ENCODE measurements at regions not wholly inside any gene's neighbourhood (a gene's known extent, or its start where the extent isn't known, plus 50 kb on each side); places are given as distances from the start of the nearest gene placed in this dataset.

DNA sequence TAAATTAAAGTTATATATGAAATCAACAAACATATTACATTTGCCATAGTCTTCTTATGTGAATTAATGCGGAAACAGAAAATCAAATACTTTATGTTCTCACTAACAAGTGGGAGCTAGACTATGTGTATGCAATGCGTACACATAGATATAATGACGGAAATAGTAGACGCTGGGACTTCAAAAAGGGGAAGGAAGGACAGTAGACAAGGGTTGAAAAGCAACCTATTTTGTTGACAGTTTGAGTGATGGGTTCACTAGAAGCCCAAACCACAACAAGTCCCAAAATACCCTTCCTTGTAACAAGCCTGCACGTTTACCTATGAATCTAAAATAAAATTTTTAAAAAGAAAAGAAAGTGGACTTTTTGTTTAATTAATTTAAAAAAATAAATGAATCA, 430.8 kb upstream of the CNTN5 start:
- no peaks in the 10 kb centered on the region for H3K27me3 ChIP-seq (replicated peaks; ENCODE audit: insufficient read depth, low read depth, low read length, poor library complexity)
- intact Hi-C loops (cut with micrococcal nuclease; ENCODE audit: unreplicated experiment) = no loop called here
- no peaks in the 10 kb centered on the region for H3K36me3 ChIP-seq (ENCODE audit: insufficient read depth, low read length, poor library complexity, severe bottlenecking)
- H3K27ac ChIP-seq (ENCODE audit: low read depth, low read length, poor library complexity, severe bottlenecking) = no peak overlapping the region
- BruUV-seq (replicated peaks) = no TSS peak
- CTCF ChIA-PET = no interaction called here
- no peak for TF ChIP-seq EZH2 (IDR thresholded peaks at IDR 0.05; ENCODE audit: borderline replicate concordance, low read depth, low read length, poor library complexity, severe bottlenecking)
- no peaks in the 10 kb centered on the region for H3K4me1 ChIP-seq (ENCODE audit: insufficient read depth, low read length, poor library complexity, severe bottlenecking)
- no peak overlapping the region for H3K4me3 ChIP-seq (ENCODE audit: low read depth, low read length, poor library complexity, severe bottlenecking)
- POLR2A ChIA-PET (ENCODE audit: low non-redundant PET) = no interaction called here
- DNase-seq (ENCODE audit: low spot score) = no peak
- no peaks in the 10 kb centered on the region for H3K9me3 ChIP-seq (ENCODE audit: low read depth, low read length, poor library complexity, severe bottlenecking)

GRCh38 chr11:98600103-98600502, 420.6 kb upstream of the CNTN5 start:
- no peaks in the 10 kb centered on the region for H3K4me1 ChIP-seq (ENCODE audit: insufficient read depth, low read length, poor library complexity, severe bottlenecking)
- DNase-seq (ENCODE audit: low spot score) = no peak
- ChIA-PET CTCF (no interaction called here), POLR2A (ENCODE audit: low non-redundant PET) (no interaction called here)
- TF ChIP-seq EZH2 (IDR thresholded peaks at IDR 0.05; ENCODE audit: borderline replicate concordance, low read depth, low read length, poor library complexity, severe bottlenecking) (no peak), CTCF (conservative IDR thresholded peaks at IDR 0.05; ENCODE audit: low read depth, low read length) (no peak)
- no peak overlapping the region for H3K27ac ChIP-seq (ENCODE audit: low read depth, low read length, poor library complexity, severe bottlenecking)
- intact Hi-C loops (cut with micrococcal nuclease; ENCODE audit: unreplicated experiment) = no loop called here
- no peaks in the 10 kb centered on the region for H3K27me3 ChIP-seq (replicated peaks; ENCODE audit: insufficient read depth, low read depth, low read length, poor library complexity)
- no peaks in the 10 kb centered on the region for H3K36me3 ChIP-seq (ENCODE audit: insufficient read depth, low read length, poor library complexity, severe bottlenecking)
- H3K4me3 ChIP-seq (ENCODE audit: low read depth, low read length, poor library complexity, severe bottlenecking) = no peak overlapping the region
- no TSS peak for BruUV-seq (replicated peaks)
- H3K9me3 ChIP-seq (ENCODE audit: low read depth, low read length, poor library complexity, severe bottlenecking) = peaks cover 23% of the 10 kb centered on the region

GRCh38 chr11:98600786-98601773, 419.7 kb upstream of the CNTN5 start:
- Histone ChIP-seq H3K4me3 (ENCODE audit: low read depth, low read length, poor library complexity, severe bottlenecking) (no peak overlapping the region), H3K27me3 (replicated peaks; ENCODE audit: insufficient read depth, low read depth, low read length, poor library complexity) (no peaks in the 10 kb centered on the region), H3K27ac (ENCODE audit: low read depth, low read length, poor library complexity, severe bottlenecking) (no peak overlapping the region), H3K4me1 (ENCODE audit: insufficient read depth, low read length, poor library complexity, severe bottlenecking) (no peaks in the 10 kb centered on the region), H3K9me3 (ENCODE audit: low read depth, low read length, poor library complexity, severe bottlenecking) (peaks cover 19% of the 10 kb centered on the region), H3K36me3 (ENCODE audit: insufficient read depth, low read length, poor library complexity, severe bottlenecking) (no peaks in the 10 kb centered on the region)
- TF ChIP-seq CTCF (conservative IDR thresholded peaks at IDR 0.05; ENCODE audit: low read depth, low read length) = no peak
- TF ChIP-seq EZH2 (IDR thresholded peaks at IDR 0.05; ENCODE audit: borderline replicate concordance, low read depth, low read length, poor library complexity, severe bottlenecking) = no peak
- ChIA-PET POLR2A (ENCODE audit: low non-redundant PET) (no interaction called here), CTCF (no interaction called here)
- BruUV-seq (replicated peaks) = no TSS peak
- no peak for DNase-seq (ENCODE audit: low spot score)
- intact Hi-C loops (cut with micrococcal nuclease; ENCODE audit: unreplicated experiment) = no loop called here

All from A673 (cell line).